ENCODE measurements at regions not wholly inside any gene's neighbourhood (a gene's known extent, or its start where the extent isn't known, plus 50 kb on each side); places are given as distances from the start of the nearest gene placed in this dataset.

- H3K27me3 ChIP-seq (ENCODE audit: low read depth, low read length), result no peaks in the 10 kb centered on the region
- H3K79me2 ChIP-seq (ENCODE audit: low read length), result no peaks in the 10 kb centered on the region
- no peak overlapping the region for H3K4me3 ChIP-seq (ENCODE audit: low read length)
- no peaks in the 10 kb centered on the region for H4K20me1 ChIP-seq (ENCODE audit: insufficient read depth, low read length)
- no peak for TF ChIP-seq EZH2phosphoT487 (IDR thresholded peaks at IDR 0.05; ENCODE audit: low read depth)
- TF ChIP-seq, protein P1, sequence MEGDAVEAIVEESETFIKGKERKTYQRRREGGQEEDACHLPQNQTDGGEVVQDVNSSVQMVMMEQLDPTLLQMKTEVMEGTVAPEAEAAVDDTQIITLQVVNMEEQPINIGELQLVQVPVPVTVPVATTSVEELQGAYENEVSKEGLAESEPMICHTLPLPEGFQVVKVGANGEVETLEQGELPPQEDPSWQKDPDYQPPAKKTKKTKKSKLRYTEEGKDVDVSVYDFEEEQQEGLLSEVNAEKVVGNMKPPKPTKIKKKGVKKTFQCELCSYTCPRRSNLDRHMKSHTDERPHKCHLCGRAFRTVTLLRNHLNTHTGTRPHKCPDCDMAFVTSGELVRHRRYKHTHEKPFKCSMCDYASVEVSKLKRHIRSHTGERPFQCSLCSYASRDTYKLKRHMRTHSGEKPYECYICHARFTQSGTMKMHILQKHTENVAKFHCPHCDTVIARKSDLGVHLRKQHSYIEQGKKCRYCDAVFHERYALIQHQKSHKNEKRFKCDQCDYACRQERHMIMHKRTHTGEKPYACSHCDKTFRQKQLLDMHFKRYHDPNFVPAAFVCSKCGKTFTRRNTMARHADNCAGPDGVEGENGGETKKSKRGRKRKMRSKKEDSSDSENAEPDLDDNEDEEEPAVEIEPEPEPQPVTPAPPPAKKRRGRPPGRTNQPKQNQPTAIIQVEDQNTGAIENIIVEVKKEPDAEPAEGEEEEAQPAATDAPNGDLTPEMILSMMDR (IDR thresholded peaks at IDR 0.05; ENCODE audit: low read depth, low read length), result no peak
- no peaks in the 10 kb centered on the region for H3K4me1 ChIP-seq (ENCODE audit: low read length)
- H3K27ac ChIP-seq (ENCODE audit: low read length), result no peak overlapping the region
- H3K36me3 ChIP-seq (replicated peaks; ENCODE audit: low read depth, low read length), result no peaks in the 10 kb centered on the region
- no peaks in the 10 kb centered on the region for H3K9me3 ChIP-seq (ENCODE audit: insufficient read depth, low read length)
- H3K4me2 ChIP-seq (ENCODE audit: low read length), result no peak overlapping the region
- no peak overlapping the region for H3K9ac ChIP-seq (ENCODE audit: low read length)
- H2AFZ ChIP-seq (ENCODE audit: low read depth, low read length), result no peak overlapping the region
Measured at GRCh38 chr18:2032036-2032435, 539.3 kb downstream of the METTL4 start.

DNA sequence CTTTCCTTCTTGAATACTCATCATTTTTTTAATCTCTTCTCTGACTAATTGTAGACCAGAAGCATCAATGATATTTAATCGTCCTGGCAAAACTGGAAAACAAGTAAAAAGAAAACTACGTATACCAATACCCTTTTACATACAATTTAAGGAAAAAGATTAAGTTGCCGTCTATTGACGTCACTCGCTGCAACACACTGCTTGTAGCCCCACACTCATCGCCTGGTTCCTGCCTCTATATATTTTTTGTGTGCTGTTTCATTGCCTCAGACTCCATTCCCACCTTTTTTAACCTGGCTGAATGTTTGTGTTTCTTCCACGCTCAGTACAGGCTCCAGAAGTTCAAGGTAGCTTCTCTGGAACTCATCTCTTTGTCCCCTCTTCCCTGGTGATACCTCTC is 536.2 kb downstream of the METTL4 start:
- Histone ChIP-seq H3K9me3 (ENCODE audit: insufficient read depth, low read length) (no peaks in the 10 kb centered on the region), H3K9ac (ENCODE audit: low read length) (no peak overlapping the region), H4K20me1 (ENCODE audit: insufficient read depth, low read length) (no peaks in the 10 kb centered on the region), H3K4me2 (ENCODE audit: low read length) (no peak overlapping the region), H3K4me3 (ENCODE audit: low read length) (no peak overlapping the region), H3K36me3 (replicated peaks; ENCODE audit: low read depth, low read length) (no peaks in the 10 kb centered on the region), H3K27me3 (ENCODE audit: low read depth, low read length) (no peaks in the 10 kb centered on the region), H2AFZ (ENCODE audit: low read depth, low read length) (no peak overlapping the region), H3K27ac (ENCODE audit: low read length) (no peak overlapping the region), H3K79me2 (ENCODE audit: low read length) (no peaks in the 10 kb centered on the region), H3K4me1 (ENCODE audit: low read length) (no peaks in the 10 kb centered on the region)
- no peak for TF ChIP-seq EZH2phosphoT487 (IDR thresholded peaks at IDR 0.05; ENCODE audit: low read depth)
- TF ChIP-seq, protein P1 (IDR thresholded peaks at IDR 0.05; ENCODE audit: low read depth, low read length), result no peak

- Histone ChIP-seq H2AFZ (ENCODE audit: low read depth, low read length) (no peak overlapping the region), H3K9ac (ENCODE audit: low read length) (no peak overlapping the region), H3K9me3 (ENCODE audit: insufficient read depth, low read length) (no peaks in the 10 kb centered on the region), H3K27ac (ENCODE audit: low read length) (no peak overlapping the region), H4K20me1 (ENCODE audit: insufficient read depth, low read length) (no peaks in the 10 kb centered on the region), H3K79me2 (ENCODE audit: low read length) (no peaks in the 10 kb centered on the region), H3K27me3 (ENCODE audit: low read depth, low read length) (no peaks in the 10 kb centered on the region), H3K4me3 (ENCODE audit: low read length) (no peak overlapping the region), H3K4me1 (ENCODE audit: low read length) (no peaks in the 10 kb centered on the region), H3K36me3 (replicated peaks; ENCODE audit: low read depth, low read length) (no peaks in the 10 kb centered on the region), H3K4me2 (ENCODE audit: low read length) (no peak overlapping the region)
- no peak for TF ChIP-seq EZH2phosphoT487 (IDR thresholded peaks at IDR 0.05; ENCODE audit: low read depth)
- TF ChIP-seq, protein P1 (IDR thresholded peaks at IDR 0.05; ENCODE audit: low read depth, low read length), result no peak
Measured at GRCh38 chr18:2036086-2036485, 535.2 kb downstream of the METTL4 start.

DNA sequence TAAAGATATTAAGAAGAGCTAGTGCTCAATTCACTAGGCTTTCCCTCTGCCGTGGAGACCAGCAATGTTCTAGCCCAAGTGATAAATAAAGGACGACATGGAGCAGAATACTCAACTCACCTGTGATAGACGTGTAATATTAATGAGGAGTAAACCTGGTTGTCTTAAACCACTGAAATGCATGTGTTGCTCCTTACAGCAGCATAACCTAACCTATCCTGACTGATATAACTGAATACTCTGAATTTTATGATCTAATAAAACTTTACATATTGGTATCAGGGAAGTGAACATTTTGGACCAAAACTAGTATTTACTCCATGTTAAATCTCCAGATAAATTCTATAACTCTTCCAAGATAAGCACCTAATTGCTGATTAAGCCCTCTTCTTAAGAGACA is 531.0 kb downstream of the METTL4 start:
- Histone ChIP-seq H3K9me3 (ENCODE audit: insufficient read depth, low read length) (no peaks in the 10 kb centered on the region), H3K9ac (ENCODE audit: low read length) (no peak overlapping the region), H3K4me2 (ENCODE audit: low read length) (no peak overlapping the region), H3K79me2 (ENCODE audit: low read length) (no peaks in the 10 kb centered on the region), H3K4me3 (ENCODE audit: low read length) (no peak overlapping the region), H2AFZ (ENCODE audit: low read depth, low read length) (no peak overlapping the region), H3K4me1 (ENCODE audit: low read length) (no peaks in the 10 kb centered on the region), H3K27ac (ENCODE audit: low read length) (no peak overlapping the region), H3K27me3 (ENCODE audit: low read depth, low read length) (no peaks in the 10 kb centered on the region), H3K36me3 (replicated peaks; ENCODE audit: low read depth, low read length) (no peaks in the 10 kb centered on the region), H4K20me1 (ENCODE audit: insufficient read depth, low read length) (no peaks in the 10 kb centered on the region)
- TF ChIP-seq, protein P1 (IDR thresholded peaks at IDR 0.05; ENCODE audit: low read depth, low read length), result no peak
- no peak for TF ChIP-seq EZH2phosphoT487 (IDR thresholded peaks at IDR 0.05; ENCODE audit: low read depth)

Data from OCI-LY3 (cell line).